ENCODE measurements at regions not wholly inside any gene's neighbourhood (a gene's known extent, or its start where the extent isn't known, plus 50 kb on each side); places are given as distances from the start of the nearest gene placed in this dataset.

GRCh38 chr2:16007167-16007934 is 67.0 kb downstream of the MYCN start:
- no peak for DNase-seq

GRCh38 chr2:16006537-16007166 is 66.3 kb downstream of the MYCN start:
- no peak for DNase-seq

GRCh38 chr2:16005816-16006536 is 65.6 kb downstream of the MYCN start:
- no peak for DNase-seq

GRCh38 chr2:16005389-16005788 is 65.0 kb downstream of the MYCN start:
- no peak for DNase-seq

- DNase-seq = no peak
These were observed 63.5 kb downstream of the MYCN start for GRCh38 chr2:16003809-16004208.

GRCh38 chr2:16003152-16003551 is 62.8 kb downstream of the MYCN start:
- DNase-seq = no peak

- DNase-seq = no peak
These were observed 62.2 kb downstream of the MYCN start for GRCh38 chr2:16002575-16002974.

GRCh38 chr2:16002144-16002543 is 61.8 kb downstream of the MYCN start:
- no peak for DNase-seq

- DNase-seq = no peak
These were observed 60.3 kb downstream of the MYCN start for GRCh38 chr2:16000642-16001041.

- DNase-seq = no peak
These were observed 59.5 kb downstream of the MYCN start for GRCh38 chr2:15999596-16000469.

GRCh38 chr2:15997728-15998280 is 57.5 kb downstream of the MYCN start:
- DNase-seq = no peak

GRCh38 chr2:15996536-15997423 is 56.4 kb downstream of the MYCN start:
- no peak for DNase-seq
